ENCODE measurements at regions not wholly inside any gene's neighbourhood (a gene's known extent, or its start where the extent isn't known, plus 50 kb on each side); places are given as distances from the start of the nearest gene placed in this dataset.
A peak's percentile ranks its signal among the peaks of the same experiment; 100 is the strongest.

GRCh38 chr6:11398451-11399326, 138.9 kb upstream of the TMEM170B start:
- H3K27ac ChIP-seq = peak overlapping the region; percentile 28 to 90 (median 85)
- no peaks in the 10 kb centered on the region for H3K9me3 ChIP-seq
- TF ChIP-seq POLR2A (IDR thresholded peaks at IDR 0.05) (peak; percentile 16), CTCF (IDR thresholded peaks at IDR 0.05) (no peak)
- ATAC-seq (peak; percentile 81 to 89 (median 88)), DNase-seq (peak in 1 of 3 donors; percentile 75)
- peaks cover 0 to 21% (median 10%) of the 10 kb centered on the region in 4 donors for H3K4me1 ChIP-seq
- no peak overlapping the region for H3K4me3 ChIP-seq
- no peaks in the 10 kb centered on the region for H3K27me3 ChIP-seq
- WGBS (ENCODE audit: insufficient coverage, low coverage, low lambda C conversion rate, missing lambda C conversion rate) = 37% methylated on average over 6 of the region's 6 CpGs
- intact Hi-C loops (cut with DNase I) = no loop called here
- no peaks in the 10 kb centered on the region for H3K36me3 ChIP-seq

GRCh38 chr6:11397622-11398450, 139.7 kb upstream of the TMEM170B start:
- no peaks in the 10 kb centered on the region for H3K36me3 ChIP-seq
- no peaks in the 10 kb centered on the region for H3K9me3 ChIP-seq
- H3K27ac ChIP-seq = peak overlapping the region; percentile 28 to 90 (median 85)
- intact Hi-C loops (cut with DNase I) = no loop called here
- no peaks in the 10 kb centered on the region for H3K27me3 ChIP-seq
- H3K4me3 ChIP-seq = no peak overlapping the region
- no peak for ATAC-seq
- no peak for DNase-seq
- no peak for TF ChIP-seq CTCF (IDR thresholded peaks at IDR 0.05)
- TF ChIP-seq POLR2A (IDR thresholded peaks at IDR 0.05) = no peak
- 70% methylated on average over 5 of the region's 5 CpGs for WGBS (ENCODE audit: insufficient coverage, low coverage, low lambda C conversion rate, missing lambda C conversion rate)
- H3K4me1 ChIP-seq = peaks cover 0 to 29% (median 14%) of the 10 kb centered on the region in 4 donors

- no peak for ATAC-seq
- H3K36me3 ChIP-seq = no peaks in the 10 kb centered on the region
- intact Hi-C loops (cut with DNase I) = no loop called here
- H3K4me3 ChIP-seq = no peak overlapping the region
- H3K9me3 ChIP-seq = no peaks in the 10 kb centered on the region
- 94% methylated on average over 3 of the region's 3 CpGs for WGBS (ENCODE audit: insufficient coverage, low coverage, low lambda C conversion rate, missing lambda C conversion rate)
- no peak for DNase-seq
- H3K27ac ChIP-seq = no peak overlapping the region
- peaks cover 0 to 37% (median 18%) of the 10 kb centered on the region in 4 donors for H3K4me1 ChIP-seq
- no peak for TF ChIP-seq POLR2A (IDR thresholded peaks at IDR 0.05)
- no peak for TF ChIP-seq CTCF (IDR thresholded peaks at IDR 0.05)
- no peaks in the 10 kb centered on the region for H3K27me3 ChIP-seq
Observed at GRCh38 chr6:11396860-11397259, 140.7 kb upstream of the TMEM170B start.

GRCh38 chr6:11393713-11394627, 143.6 kb upstream of the TMEM170B start:
- DNase-seq = no peak
- H3K27me3 ChIP-seq = no peaks in the 10 kb centered on the region
- H3K9me3 ChIP-seq = no peaks in the 10 kb centered on the region
- 55% methylated on average over 7 of the region's 7 CpGs for WGBS (ENCODE audit: insufficient coverage, low coverage, low lambda C conversion rate, missing lambda C conversion rate)
- TF ChIP-seq CTCF (IDR thresholded peaks at IDR 0.05) = no peak
- TF ChIP-seq POLR2A (IDR thresholded peaks at IDR 0.05) = no peak
- H3K4me3 ChIP-seq = no peak overlapping the region
- intact Hi-C loops (cut with DNase I) = no loop called here
- peak overlapping the region; percentile 86 to 90 (median 88) for H3K27ac ChIP-seq
- no peak for ATAC-seq
- H3K36me3 ChIP-seq = no peaks in the 10 kb centered on the region
- peaks cover 0 to 29% (median 14%) of the 10 kb centered on the region in 4 donors for H3K4me1 ChIP-seq
